Endothelial cell of umbilical vein (primary cell): ENCODE measurements at regions not wholly inside any gene's neighbourhood (a gene's known extent, or its start where the extent isn't known, plus 50 kb on each side); places are given as distances from the start of the nearest gene placed in this dataset.
A peak's percentile ranks its signal among the peaks of the same experiment; 100 is the strongest.

Experiments
- BruUV-seq: library from RNA; stranded (reverse); fragments of 400-500 nt; replicated peaks from 2 replicates; lab custom pipeline; 2021; lab: Mats Ljungman, UMichigan
- CTCF ChIA-PET: fragments of 300-600, 350-600 bp; sonication (Branson Sonifier 250); formaldehyde crosslinking; loops from one replicate; lab custom pipeline; 2021; ENCODE audit warnings: antibody characterized with exemption, inconsistent platforms; lab: Charles Lee
- POLR2A ChIA-PET: fragments of 300-600, 350-600 bp; sonication (Branson Sonifier 250); formaldehyde crosslinking; loops from one replicate; lab custom pipeline; 2021; ENCODE audit warnings: antibody characterized with exemption, inconsistent platforms; lab: Charles Lee
- DNase-seq: peaks from one replicate; pipeline ENCODE4 v3.0.0-alpha.2; 2011; ENCODE audit warnings: low read depth, low spot score
- FAIRE-seq: peaks from 2 replicates; lab custom pipeline; 2011; peaks lifted over from hg19 to GRCh38; lab: Jason Lieb, UNC
- H2AFZ ChIP-seq: 2 replicates; pipeline ENCODE4 v1.6.0; 2012; ENCODE audit warnings: low read depth, low read length, control low read depth, inconsistent platforms
- H3K27ac ChIP-seq: 2 replicates; pipeline ENCODE4 v1.5.1; 2011; ENCODE audit warnings: low read depth, mild to moderate bottlenecking, control low read depth, low read length, moderate library complexity; ENCODE audit not compliant: insufficient read depth
- H3K27me3 ChIP-seq, 2 experiments: 2 replicates each; pipeline versions ENCODE4 v1.6.0 to v1.6.1; 2011; ENCODE audit warnings: low read length in 2 of 2, mixed read lengths in 1 of 2; ENCODE audit not compliant: control insufficient read depth in 2 of 2, insufficient read depth in 2 of 2
- H3K36me3 ChIP-seq, 2 experiments: 2 replicates in 1 of 2; 3 replicates in 1 of 2; pipeline ENCODE4 v1.5.1; 2011; ENCODE audit warnings: low read length in 2 of 2, mild to moderate bottlenecking in 1 of 2, moderate library complexity in 1 of 2; ENCODE audit not compliant: control insufficient read depth in 2 of 2, insufficient read depth in 2 of 2; ENCODE audit errors: extremely low read depth in 1 of 2
- H3K4me1 ChIP-seq: 3 replicates; pipeline ENCODE4 v1.5.1; 2011; ENCODE audit warnings: mild to moderate bottlenecking, low read length; ENCODE audit not compliant: control insufficient read depth, insufficient read depth; ENCODE audit errors: extremely low read depth
- H3K4me2 ChIP-seq: 2 replicates; pipeline ENCODE4 v1.6.1; 2011; ENCODE audit warnings: low read length, control low read depth, mixed read lengths; ENCODE audit not compliant: insufficient read depth
- H3K4me3 ChIP-seq, 3 experiments: fragments of 200-600 bp in 1 of 3; sonication (generic), shearing (Covaris generic) in 1 of 3; replicated peaks in 1 of 3; 2 replicates each; pipeline ENCODE4 v1.5.1; 2011 to 2016; ENCODE audit warnings: control low read depth in 3 of 3, low read length in 3 of 3, mild to moderate bottlenecking in 2 of 3, inconsistent platforms in 1 of 3, low read depth in 1 of 3, moderate library complexity in 1 of 3; ENCODE audit not compliant: insufficient read depth in 1 of 3
- H3K79me2 ChIP-seq: 2 replicates; pipeline ENCODE4 v1.6.0; 2012; ENCODE audit warnings: low read length, inconsistent platforms; ENCODE audit not compliant: control insufficient read depth, insufficient read depth
- H3K9ac ChIP-seq: replicated peaks from 2 replicates; pipeline ENCODE3; 2011; ENCODE audit warnings: low read length, control low read depth; ENCODE audit not compliant: insufficient read depth; ENCODE audit errors: extremely low read depth
- H3K9me1 ChIP-seq: replicated peaks from 3 replicates; pipeline ENCODE4 v1.6.0; 2011; ENCODE audit warnings: mild to moderate bottlenecking, low read length; ENCODE audit not compliant: control insufficient read depth, insufficient read depth; ENCODE audit errors: extremely low read depth
- H3K9me3 ChIP-seq: replicated peaks from 2 replicates; pipeline ENCODE4 v1.5.1; 2012; ENCODE audit warnings: low read length, inconsistent platforms; ENCODE audit not compliant: control insufficient read depth, insufficient read depth
- H4K20me1 ChIP-seq: replicated peaks from 2 replicates; pipeline ENCODE3; 2011; ENCODE audit warnings: mild to moderate bottlenecking, low read length; ENCODE audit not compliant: control insufficient read depth, insufficient read depth; ENCODE audit errors: extremely low read depth
- CTCF ChIP-seq, 2 donors: IDR thresholded peaks; 1 replicate in 1 of 2; 2 replicates in 1 of 2; pipeline ENCODE4 v1.5.1; 2011; ENCODE audit warnings: low read length in 2 of 2, mild to moderate bottlenecking in 2 of 2, moderate library complexity in 2 of 2, control low read depth in 1 of 2, inconsistent platforms in 1 of 2, low read depth in 1 of 2; ENCODE audit not compliant: insufficient read depth in 1 of 2; ENCODE audit errors: extremely low read depth in 1 of 2
- EZH2 ChIP-seq: IDR thresholded peaks from 2 replicates; pipeline ENCODE4 v1.6.1; 2012; ENCODE audit warnings: borderline replicate concordance, low read depth, mild to moderate bottlenecking, moderate library complexity, low read length, inconsistent platforms; ENCODE audit not compliant: severe bottlenecking
- FOS ChIP-seq: IDR thresholded peaks from 2 replicates; pipeline ENCODE4 v1.6.1; 2011; ENCODE audit warnings: mild to moderate bottlenecking, low read length, moderate library complexity, borderline replicate concordance; ENCODE audit not compliant: insufficient read depth
- GATA2 ChIP-seq: IDR thresholded peaks from 2 replicates; pipeline ENCODE4 v1.7.0; 2011; ENCODE audit warnings: low read depth, mild to moderate bottlenecking, moderate library complexity, mixed read lengths, low read length; ENCODE audit not compliant: insufficient read length, insufficient read depth
- JUN ChIP-seq: IDR thresholded peaks from 2 replicates; pipeline ENCODE4 v1.6.1; 2011; ENCODE audit warnings: borderline replicate concordance, low read depth; ENCODE audit not compliant: insufficient read length, insufficient read depth
- MYC ChIP-seq: IDR thresholded peaks from one replicate; pipeline ENCODE4 v1.6.1; 2011; ENCODE audit warnings: mild to moderate bottlenecking, low read depth, low read length
- POLR2A ChIP-seq: IDR thresholded peaks from 2 replicates; pipeline ENCODE4 v1.6.1; 2012; ENCODE audit warnings: low read depth, mild to moderate bottlenecking, control low read depth, low read length
- POLR2AphosphoS5 ChIP-seq: IDR thresholded peaks from 2 replicates; pipeline ENCODE4 v1.6.1; 2012; ENCODE audit warnings: low read depth, mild to moderate bottlenecking, control low read depth, low read length, moderate library complexity; ENCODE audit not compliant: insufficient read depth
- dilution Hi-C: fragments of 300-500 bp; cut with MboI; formaldehyde crosslinking; loops from one replicate; pipeline ENCODE4 v1.15.0; 2019; ENCODE audit warnings: low sequenced_read_pairs; ENCODE audit not compliant: extremely low pct_ligation_motif_present
- intact Hi-C: fragments of 100-400 bp; cut with micrococcal nuclease; formaldehyde crosslinking; loops from one replicate; pipeline ENCODE4 v1.10.0; 2022
- TF ChIP-seq, protein P1 (sequence below): IDR thresholded peaks from 2 replicates; pipeline ENCODE4 v1.6.1; 2011; ENCODE audit not compliant: insufficient read depth, insufficient read length

GRCh38 chr12:88782351-88782750, 202.1 kb upstream of the KITLG start:
- dilution Hi-C loops, result no loop called here
- CTCF ChIA-PET, result interaction anchor here (1.0 kb wide), 1 partner anchor 212 kb away, joined by 5 read pairs; no protein-coding TSS in a partner anchor
- no TSS peak for BruUV-seq
- Histone ChIP-seq H4K20me1 (no peaks in the 10 kb centered on the region), H3K36me3 (no peaks in the 10 kb centered on the region), H3K9ac (no peak overlapping the region), H3K27ac (no peak overlapping the region), H3K4me2 (no peak overlapping the region), H3K27me3 (no peaks in the 10 kb centered on the region), H3K9me3 (no peaks in the 10 kb centered on the region), H3K4me3 (no peak overlapping the region), H3K4me1 (no peaks in the 10 kb centered on the region), H3K9me1 (no peaks in the 10 kb centered on the region), H2AFZ (no peak overlapping the region), H3K79me2 (no peaks in the 10 kb centered on the region)
- FAIRE-seq (no peak), DNase-seq (peak; percentile 21)
- POLR2A ChIA-PET, result no interaction called here
- intact Hi-C loops, result no loop called here
- peak; percentile 42 for TF ChIP-seq FOS
- TF ChIP-seq CTCF (IDR thresholded peaks at IDR 0.05; ENCODE audit: extremely low read depth in 1 of 2, insufficient read depth in 1 of 2, low read depth in 1 of 2, low read length in 2 of 2), result no peak
- TF ChIP-seq EZH2, result no peak

DNA sequence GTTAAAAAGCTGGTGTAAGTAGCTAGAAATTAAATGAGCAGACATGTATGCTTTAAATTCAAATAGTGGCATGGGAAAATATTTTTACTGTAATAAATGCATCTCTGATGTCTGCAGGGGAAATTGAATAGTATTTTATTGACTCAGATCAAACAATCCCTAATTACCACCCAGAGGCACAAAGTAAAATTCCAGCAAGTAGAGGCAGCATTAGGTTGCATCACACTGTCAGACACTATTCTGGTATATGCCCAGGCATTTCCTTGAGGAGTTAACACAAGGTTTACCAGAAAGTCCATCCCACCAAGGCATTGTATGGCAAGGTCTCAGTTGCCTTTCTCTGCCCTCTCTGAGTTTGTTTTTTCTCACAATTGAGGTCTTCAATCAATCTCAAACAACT, 201.6 kb upstream of the KITLG start:
- Histone ChIP-seq H2AFZ (no peak overlapping the region), H3K27ac (no peak overlapping the region), H3K9me1 (no peaks in the 10 kb centered on the region), H3K27me3 (no peaks in the 10 kb centered on the region), H3K4me1 (no peaks in the 10 kb centered on the region), H4K20me1 (no peaks in the 10 kb centered on the region), H3K9ac (no peak overlapping the region), H3K4me3 (no peak overlapping the region), H3K79me2 (no peaks in the 10 kb centered on the region), H3K9me3 (no peaks in the 10 kb centered on the region), H3K4me2 (no peak overlapping the region), H3K36me3 (no peaks in the 10 kb centered on the region)
- no peak for FAIRE-seq
- no peak for DNase-seq
- intact Hi-C loops, result no loop called here
- ChIA-PET POLR2A (no interaction called here), CTCF (interaction anchor here (0.6 to 1.0 kb wide), 3 partner anchors 36 to 1059 kb away, joined by 3 to 5 read pairs (median 3); no protein-coding TSS in a partner anchor)
- TF ChIP-seq EZH2, result no peak
- TF ChIP-seq CTCF (IDR thresholded peaks at IDR 0.05; ENCODE audit: extremely low read depth in 1 of 2, insufficient read depth in 1 of 2, low read depth in 1 of 2, low read length in 2 of 2), result no peak
- TF ChIP-seq POLR2A, result no peak
- TF ChIP-seq, protein P1, sequence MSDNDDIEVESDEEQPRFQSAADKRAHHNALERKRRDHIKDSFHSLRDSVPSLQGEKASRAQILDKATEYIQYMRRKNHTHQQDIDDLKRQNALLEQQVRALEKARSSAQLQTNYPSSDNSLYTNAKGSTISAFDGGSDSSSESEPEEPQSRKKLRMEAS, result no peak
- no peak for TF ChIP-seq GATA2
- no peak for TF ChIP-seq MYC
- TF ChIP-seq POLR2AphosphoS5, result no peak
- TF ChIP-seq JUN, result no peak
- no peak for TF ChIP-seq FOS
- no TSS peak for BruUV-seq
- dilution Hi-C loops, result no loop called here
